CD14-positive monocyte (primary cell): ENCODE measurements at regions not wholly inside any gene's neighbourhood (a gene's known extent, or its start where the extent isn't known, plus 50 kb on each side); places are given as distances from the start of the nearest gene placed in this dataset.

Experiments
- DNase-seq, 3 donors: peaks; one replicate each; pipeline ENCODE4 v3.0.0-alpha.2; 2011 to 2022
- H2AFZ ChIP-seq: 2 replicates; pipeline ENCODE4 v1.6.0; 2012; ENCODE audit warnings: mild to moderate bottlenecking, low read depth, low read length, inconsistent platforms; ENCODE audit not compliant: insufficient read depth, poor library complexity, severe bottlenecking
- H3K27ac ChIP-seq, 2 donors: 1 replicate in 1 of 2; 2 replicates in 1 of 2; pipeline ENCODE4 v1.5.1; 2012 to 2013; ENCODE audit warnings: low read length in 2 of 2, control low read depth in 1 of 2, inconsistent platforms in 1 of 2, low read depth in 1 of 2, mild to moderate bottlenecking in 1 of 2
- H3K27me3 ChIP-seq, 2 donors: one replicate each; pipeline versions ENCODE4 v1.6.0 to v1.6.1; 2011 to 2013; ENCODE audit warnings: low read length in 2 of 2; ENCODE audit not compliant: control insufficient read depth in 2 of 2, insufficient read depth in 2 of 2
- H3K36me3 ChIP-seq, 2 donors: replicated peaks in 1 of 2; 1 replicate in 1 of 2; 2 replicates in 1 of 2; pipeline versions ENCODE4 v1.5.1 to v1.6.1; 2012 to 2013; ENCODE audit warnings: low read length in 2 of 2, control low read depth in 1 of 2, inconsistent platforms in 1 of 2, mild to moderate bottlenecking in 1 of 2; ENCODE audit not compliant: insufficient read depth in 2 of 2, control insufficient read depth in 1 of 2
- H3K4me1 ChIP-seq, 2 donors: 1 replicate in 1 of 2; 2 replicates in 1 of 2; pipeline versions ENCODE4 v1.5.1 to v1.6.1; 2012 to 2013; ENCODE audit warnings: low read length in 2 of 2, control low read depth in 1 of 2, inconsistent platforms in 1 of 2, mild to moderate bottlenecking in 1 of 2, moderate library complexity in 1 of 2; ENCODE audit not compliant: insufficient read depth in 2 of 2, control insufficient read depth in 1 of 2
- H3K4me2 ChIP-seq: replicated peaks from 2 replicates; pipeline ENCODE3; 2012; ENCODE audit warnings: low read length, moderate library complexity, mild to moderate bottlenecking; ENCODE audit not compliant: poor library complexity, severe bottlenecking; ENCODE audit errors: extremely low read depth
- H3K4me3 ChIP-seq, 3 experiments: fragments of 200-600 bp in 1 of 3; sonication (generic) in 1 of 3; replicated peaks in 1 of 3; 1 replicate in 2 of 3; 2 replicates in 1 of 3; pipeline ENCODE4 v1.5.1; 2011 to 2013; ENCODE audit warnings: low read length in 3 of 3, mild to moderate bottlenecking in 3 of 3, control low read depth in 2 of 3, low read depth in 2 of 3, inconsistent platforms in 1 of 3, moderate library complexity in 1 of 3
- H3K79me2 ChIP-seq: 2 replicates; pipeline ENCODE4 v1.6.0; 2012; ENCODE audit warnings: mild to moderate bottlenecking, control low read depth, inconsistent platforms, low read length, moderate library complexity; ENCODE audit not compliant: insufficient read depth
- H3K9ac ChIP-seq: 2 replicates; pipeline ENCODE4 v1.6.0; 2017; ENCODE audit warnings: low read length, mild to moderate bottlenecking; ENCODE audit not compliant: insufficient read depth, poor library complexity, severe bottlenecking
- H3K9me3 ChIP-seq, 2 donors: replicated peaks in 1 of 2; 1 replicate in 1 of 2; 2 replicates in 1 of 2; pipeline versions ENCODE4 v1.5.1 to v1.6.1; 2012 to 2013; ENCODE audit warnings: low read length in 2 of 2, control low read depth in 1 of 2; ENCODE audit not compliant: control insufficient read depth in 1 of 2, insufficient read depth in 1 of 2
- H4K20me1 ChIP-seq: 2 replicates; pipeline ENCODE4 v1.6.0; 2012; ENCODE audit warnings: mild to moderate bottlenecking, low read length, control low read depth, moderate library complexity; ENCODE audit not compliant: insufficient read depth
- H3K27ac Mint-ChIP-seq, 7 donors: one replicate each; pipeline ENCODE4 v1.8.0; 2020; ENCODE audit warnings: mild to moderate bottlenecking in 7 of 7, mixed read lengths in 7 of 7, moderate library complexity in 6 of 7, inconsistent platforms in 2 of 7
- H3K27me3 Mint-ChIP-seq, 3 donors: one replicate each; pipeline ENCODE4 v1.8.0; 2021 to 2022; ENCODE audit warnings: low read depth in 3 of 3, mild to moderate bottlenecking in 3 of 3, mixed read lengths in 3 of 3, moderate library complexity in 3 of 3, inconsistent platforms in 1 of 3
- H3K36me3 Mint-ChIP-seq, 2 donors: one replicate each; pipeline ENCODE4 v1.8.0; 2020; ENCODE audit warnings: mixed read lengths in 2 of 2, inconsistent platforms in 1 of 2, mild to moderate bottlenecking in 1 of 2
- H3K4me1 Mint-ChIP-seq: one replicate; pipeline ENCODE4 v1.8.0; 2020; ENCODE audit warnings: mild to moderate bottlenecking, mixed read lengths
- H3K4me3 Mint-ChIP-seq, 2 donors: one replicate each; pipeline ENCODE4 v1.8.0; 2020; ENCODE audit warnings: mild to moderate bottlenecking in 2 of 2, mixed read lengths in 2 of 2, moderate library complexity in 1 of 2
- H3K9me3 Mint-ChIP-seq, 7 donors: one replicate each; pipeline ENCODE4 v1.8.0; 2020 to 2022; ENCODE audit warnings: mixed read lengths in 7 of 7, mild to moderate bottlenecking in 6 of 7, moderate library complexity in 6 of 7, inconsistent platforms in 2 of 7
- CTCF ChIP-seq: fragments of 200-600 bp; IDR thresholded peaks from one replicate; pipeline ENCODE4 v1.8.0; 2022; ENCODE audit warnings: antibody characterized with exemption, mild to moderate bottlenecking
- WGBS: methylation state at CpG from one replicate; pipeline ENCODE4 v1.1.5; 2013; ENCODE audit warnings: missing lambda C conversion rate; ENCODE audit not compliant: insufficient coverage; 5-methylcytosine and 5-hydroxymethylcytosine counted together
- intact Hi-C, 2 donors: fragments of 100-400 bp; cut with micrococcal nuclease; formaldehyde crosslinking; loops; one replicate each; pipeline versions ENCODE4 v1.15.0 to v1.15.1; 2023

DNA sequence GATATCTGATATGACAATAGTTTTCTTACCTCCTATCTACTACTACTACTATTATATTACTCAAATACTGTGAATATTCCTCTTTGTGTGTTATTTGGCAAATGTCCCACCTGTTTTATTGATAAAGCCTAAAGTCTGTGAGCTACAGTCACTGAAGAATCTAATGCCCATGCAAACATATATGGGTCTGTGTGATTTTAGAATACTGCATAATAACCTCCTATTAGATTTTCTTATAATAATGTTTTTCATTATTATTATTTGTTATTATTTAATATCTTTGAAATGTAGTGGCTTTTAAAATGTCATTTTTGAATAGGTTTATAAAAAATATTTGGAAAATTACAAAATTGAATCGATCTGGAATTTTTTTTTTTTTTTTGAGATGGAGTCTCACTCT, 1330.8 kb upstream of the MIR17HG start:
- intact Hi-C loops: no loop called here
- Mint-ChIP-seq H3K36me3 (no peaks in the 10 kb centered on the region), H3K4me3 (no peak overlapping the region), H3K27me3 (no peaks in the 10 kb centered on the region), H3K4me1 (peaks cover 7% of the 10 kb centered on the region), H3K27ac (no peak overlapping the region), H3K9me3 (peaks cover 0 to 6% (median 5%) of the 10 kb centered on the region in 7 donors)
- Histone ChIP-seq H3K4me2 (no peak overlapping the region), H3K27me3 (no peaks in the 10 kb centered on the region), H3K4me3 (no peak overlapping the region), H4K20me1 (no peaks in the 10 kb centered on the region), H3K4me1 (peaks cover 0 to 5% of the 10 kb centered on the region in 2 donors), H3K36me3 (no peaks in the 10 kb centered on the region), H3K9ac (no peak overlapping the region), H3K79me2 (no peaks in the 10 kb centered on the region), H2AFZ (no peak overlapping the region), H3K27ac (no peak overlapping the region), H3K9me3 (peaks cover 0 to 4% of the 10 kb centered on the region in 2 donors)
- 100% methylated on average over 1 of the region's 1 CpG for WGBS
- no peak for TF ChIP-seq CTCF
- DNase-seq: no peak

DNA sequence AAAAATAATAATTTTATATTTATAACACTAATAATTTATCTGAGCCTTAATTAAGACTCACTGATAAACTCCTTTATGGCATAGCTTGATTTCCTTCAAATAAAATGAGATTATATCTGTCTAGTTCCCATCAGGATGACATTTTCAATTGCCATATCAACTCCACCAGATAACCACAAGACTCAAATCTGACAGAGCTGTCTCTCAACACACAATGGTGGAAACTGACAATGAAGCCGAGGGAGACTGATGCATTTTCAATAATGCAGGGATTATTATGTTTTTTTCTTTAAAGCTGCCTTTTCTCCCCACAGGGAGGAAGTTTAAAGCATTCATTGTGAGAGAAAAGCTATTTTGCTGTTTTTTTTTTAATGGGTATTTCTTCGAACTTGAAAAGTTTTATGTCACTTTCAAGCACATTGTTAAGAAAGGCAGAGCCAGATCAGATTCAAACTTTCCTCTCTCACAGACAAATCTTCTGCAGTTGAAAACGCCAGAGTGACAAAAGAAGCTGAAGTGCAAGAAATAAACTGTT, 1326.9 kb upstream of the MIR17HG start:
- Mint-ChIP-seq H3K9me3 (peaks cover 0 to 7% (median 4%) of the 10 kb centered on the region in 7 donors), H3K27ac (no peak overlapping the region), H3K36me3 (no peaks in the 10 kb centered on the region), H3K27me3 (no peaks in the 10 kb centered on the region), H3K4me1 (no peaks in the 10 kb centered on the region), H3K4me3 (no peak overlapping the region)
- no peak overlapping the region for H2AFZ ChIP-seq
- H3K79me2 ChIP-seq: no peaks in the 10 kb centered on the region
- TF ChIP-seq CTCF: no peak
- intact Hi-C loops: no loop called here
- no peak overlapping the region for H3K4me2 ChIP-seq
- WGBS: 80% methylated on average over 1 of the region's 3 CpGs
- no peak overlapping the region for H3K9ac ChIP-seq
- no peaks in the 10 kb centered on the region for H4K20me1 ChIP-seq
- no peaks in the 10 kb centered on the region for H3K27me3 ChIP-seq
- H3K9me3 ChIP-seq: peaks cover 0 to 4% of the 10 kb centered on the region in 2 donors
- H3K27ac ChIP-seq: no peak overlapping the region
- no peak overlapping the region for H3K4me3 ChIP-seq
- DNase-seq: no peak
- H3K36me3 ChIP-seq: no peaks in the 10 kb centered on the region
- no peaks in the 10 kb centered on the region for H3K4me1 ChIP-seq
